Ascending aorta (tissue), 2 donors: ENCODE measurements at regions not wholly inside any gene's neighbourhood (a gene's known extent, or its start where the extent isn't known, plus 50 kb on each side); places are given as distances from the start of the nearest gene placed in this dataset.

Experiments
- DNase-seq, 2 donors: peaks; one replicate each; pipeline ENCODE4 v3.0.0-alpha.2; 2019; ENCODE audit warnings: low spot score in 2 of 2
- H3K27ac ChIP-seq, 2 donors: fragments of 200-600 bp; sonication (generic); one replicate each; pipeline ENCODE4 v1.5.1; 2016 to 2017; ENCODE audit warnings: mild to moderate bottlenecking in 1 of 2
- H3K27me3 ChIP-seq: fragments of 200-600 bp; sonication (generic); one replicate; pipeline ENCODE4 v1.5.1; 2017
- H3K36me3 ChIP-seq, 2 donors: fragments of 200-600 bp; sonication (generic); one replicate each; pipeline ENCODE4 v1.5.1; 2016
- H3K4me1 ChIP-seq, 2 donors: fragments of 200-600 bp; sonication (generic); one replicate each; pipeline ENCODE4 v1.5.1; 2016 to 2017; ENCODE audit warnings: mild to moderate bottlenecking in 1 of 2
- H3K4me3 ChIP-seq, 2 donors: fragments of 200-600 bp; sonication (generic); one replicate each; pipeline ENCODE4 v1.5.1; 2016 to 2017; ENCODE audit warnings: mild to moderate bottlenecking in 1 of 2
- H3K9me3 ChIP-seq, 2 donors: fragments of 200-600 bp; sonication (generic); one replicate each; pipeline ENCODE4 v1.5.1; 2016
- CTCF ChIP-seq, 3 experiments: fragments of 200-600 bp in 2 of 3; fragments of 450-650 bp in 1 of 3; sonication (generic) in 2 of 3; IDR thresholded peaks; one replicate each; pipeline ENCODE4 v1.5.1; 2016 to 2019; ENCODE audit warnings: antibody characterized with exemption in 3 of 3, mild to moderate bottlenecking in 1 of 3, moderate library complexity in 1 of 3
- intact Hi-C: fragments of 100-400 bp; cut with DNase I; formaldehyde crosslinking; loops from one replicate; pipeline ENCODE4 v1.15.1; 2023

DNA sequence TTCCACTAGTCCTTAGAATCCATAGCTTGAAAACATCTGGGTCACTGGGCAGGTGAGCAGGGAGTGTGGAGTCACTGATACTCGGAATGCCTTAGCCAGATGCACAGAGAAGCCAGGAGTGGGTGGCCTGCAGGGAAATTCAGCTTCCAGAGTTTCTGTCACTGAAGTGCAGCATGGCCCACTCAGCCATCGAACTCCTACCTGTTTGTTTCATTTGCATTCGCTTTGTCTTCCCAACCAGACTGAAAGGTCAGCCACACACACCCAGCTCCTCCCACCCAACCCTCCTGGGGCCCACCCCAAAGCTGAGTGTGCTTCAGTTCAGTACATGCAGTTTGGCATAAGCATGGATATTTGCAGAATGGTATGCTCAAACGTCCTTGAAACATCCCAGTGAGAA is 124.5 kb upstream of the ATP10A start:
- no peaks in the 10 kb centered on the region for H3K36me3 ChIP-seq

GRCh38 chr15:25985165-25985564 is 122.0 kb upstream of the ATP10A start:
- Histone ChIP-seq H3K4me1 (no peaks in the 10 kb centered on the region), H3K4me3 (no peak overlapping the region), H3K27me3 (no peaks in the 10 kb centered on the region), H3K9me3 (no peaks in the 10 kb centered on the region), H3K27ac (no peak overlapping the region), H3K36me3 (no peaks in the 10 kb centered on the region)
- DNase-seq = no peak
- no peak for TF ChIP-seq CTCF (IDR thresholded peaks at IDR 0.05)
- intact Hi-C loops = no loop called here

More for the DNA sequence above, 124.5 kb upstream of the ATP10A start:
- Histone ChIP-seq H3K9me3 (no peaks in the 10 kb centered on the region), H3K27ac (no peak overlapping the region), H3K27me3 (no peaks in the 10 kb centered on the region), H3K4me1 (no peaks in the 10 kb centered on the region), H3K4me3 (no peak overlapping the region)
- no peak for TF ChIP-seq CTCF (IDR thresholded peaks at IDR 0.05)
- no peak for DNase-seq
- intact Hi-C loops = no loop called here

DNA sequence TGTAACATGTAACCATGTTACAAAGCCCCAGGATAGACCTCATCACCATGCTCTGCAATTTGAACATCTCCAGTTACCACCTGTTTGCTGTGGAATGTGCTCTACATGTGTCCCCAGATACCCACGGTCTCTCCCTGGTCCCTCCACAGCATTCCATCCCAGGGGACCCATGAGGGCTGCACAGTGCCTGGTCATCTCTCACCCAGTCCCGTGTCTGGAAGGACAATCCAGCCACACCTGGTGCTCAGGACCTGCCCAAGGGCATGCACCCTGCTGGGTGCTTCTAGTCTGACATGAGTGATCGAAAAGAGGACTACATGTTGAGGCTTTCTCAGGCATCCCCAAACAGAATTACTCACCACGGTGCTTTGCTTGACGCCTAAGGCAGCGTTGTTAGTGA is 119.6 kb upstream of the ATP10A start:
- Histone ChIP-seq H3K9me3 (no peaks in the 10 kb centered on the region), H3K27ac (no peak overlapping the region), H3K27me3 (no peaks in the 10 kb centered on the region), H3K36me3 (no peaks in the 10 kb centered on the region), H3K4me3 (no peak overlapping the region), H3K4me1 (no peaks in the 10 kb centered on the region)
- intact Hi-C loops = no loop called here
- DNase-seq = no peak
- TF ChIP-seq CTCF (IDR thresholded peaks at IDR 0.05) = no peak

DNA sequence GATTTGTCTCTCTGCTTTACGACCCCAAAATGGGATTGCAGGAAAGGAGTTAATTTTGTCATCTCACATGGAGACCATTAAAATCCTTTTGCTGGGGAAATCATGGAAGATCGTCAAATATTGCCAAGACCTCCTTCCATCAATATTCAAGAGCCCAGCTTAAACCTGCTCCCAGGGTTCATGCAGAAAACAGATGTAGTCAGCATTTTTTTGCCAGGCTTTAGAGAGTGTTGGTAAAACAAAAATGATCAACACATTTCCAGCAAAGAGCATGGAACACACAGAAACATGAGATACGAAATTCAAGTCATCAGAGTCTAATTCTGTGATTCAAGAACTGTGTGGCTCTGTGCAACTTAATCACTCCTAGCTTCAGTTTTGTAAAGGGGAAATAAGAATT is 118.0 kb upstream of the ATP10A start:
- H3K27ac ChIP-seq = no peak overlapping the region
- no peak overlapping the region for H3K4me3 ChIP-seq
- H3K36me3 ChIP-seq = no peaks in the 10 kb centered on the region
- no peaks in the 10 kb centered on the region for H3K27me3 ChIP-seq
- no peak for TF ChIP-seq CTCF (IDR thresholded peaks at IDR 0.05)
- no peaks in the 10 kb centered on the region for H3K9me3 ChIP-seq
- intact Hi-C loops = no loop called here
- no peaks in the 10 kb centered on the region for H3K4me1 ChIP-seq
- DNase-seq = no peak

GRCh38 chr15:25972141-25972675 is 109.1 kb upstream of the ATP10A start:
- Histone ChIP-seq H3K4me1 (peaks cover 0 to 3% of the 10 kb centered on the region in 2 donors), H3K4me3 (no peak overlapping the region), H3K27ac (no peak overlapping the region), H3K27me3 (no peaks in the 10 kb centered on the region), H3K36me3 (no peaks in the 10 kb centered on the region), H3K9me3 (no peaks in the 10 kb centered on the region)
- intact Hi-C loops = no loop called here
- TF ChIP-seq CTCF (IDR thresholded peaks at IDR 0.05) = no peak
- DNase-seq = no peak

DNA sequence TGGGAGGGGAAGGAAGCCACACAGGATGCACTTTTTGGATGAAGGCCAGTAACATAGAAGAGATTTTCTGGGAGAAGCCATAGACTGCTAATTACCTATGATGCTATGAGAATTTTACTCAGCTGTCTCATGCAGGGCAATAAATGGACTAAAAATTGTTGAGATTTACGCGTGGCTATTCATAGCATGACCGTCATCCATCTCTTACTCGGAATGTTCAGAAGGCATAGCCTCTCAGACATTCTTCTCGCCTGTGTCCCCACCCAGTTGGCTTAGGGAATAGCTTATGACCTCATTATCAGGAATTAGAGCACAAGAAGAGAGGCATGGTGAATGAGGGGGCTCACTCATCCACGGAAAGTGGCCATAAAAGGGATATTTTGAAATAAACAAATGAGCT is 107.9 kb upstream of the ATP10A start:
- intact Hi-C loops = no loop called here
- Histone ChIP-seq H3K27ac (no peak overlapping the region), H3K4me3 (no peak overlapping the region), H3K27me3 (no peaks in the 10 kb centered on the region), H3K4me1 (peaks cover 0 to 3% of the 10 kb centered on the region in 2 donors), H3K36me3 (no peaks in the 10 kb centered on the region), H3K9me3 (no peaks in the 10 kb centered on the region)
- no peak for TF ChIP-seq CTCF (IDR thresholded peaks at IDR 0.05)
- no peak for DNase-seq
